Activated naive CD8-positive, alpha-beta T cell treated with anti-CD3 and anti-CD28 coated beads for 36 hours (primary cell): ENCODE measurements at regions not wholly inside any gene's neighbourhood (a gene's known extent, or its start where the extent isn't known, plus 50 kb on each side); places are given as distances from the start of the nearest gene placed in this dataset.

ENCODE experiments used
- DNase-seq: peaks from one replicate; pipeline ENCODE4 v3.0.0; 2021
- H3K27ac Mint-ChIP-seq: one replicate; pipeline ENCODE4 v1.8.0; 2022; ENCODE audit warnings: mild to moderate bottlenecking, moderate library complexity, mixed read lengths
- H3K27me3 Mint-ChIP-seq: one replicate; pipeline ENCODE4 v1.8.0; 2022; ENCODE audit warnings: mild to moderate bottlenecking, mixed read lengths
- H3K36me3 Mint-ChIP-seq: one replicate; pipeline ENCODE4 v1.8.0; 2021; ENCODE audit warnings: mild to moderate bottlenecking, mixed read lengths
- H3K4me1 Mint-ChIP-seq: one replicate; pipeline ENCODE4 v1.8.0; 2021; ENCODE audit warnings: mixed read lengths
- H3K4me3 Mint-ChIP-seq: one replicate; pipeline ENCODE4 v1.8.0; 2022; ENCODE audit warnings: mild to moderate bottlenecking, moderate library complexity, mixed read lengths
- H3K9me3 Mint-ChIP-seq: one replicate; pipeline ENCODE4 v1.8.0; 2022; ENCODE audit warnings: mixed read lengths

DNA sequence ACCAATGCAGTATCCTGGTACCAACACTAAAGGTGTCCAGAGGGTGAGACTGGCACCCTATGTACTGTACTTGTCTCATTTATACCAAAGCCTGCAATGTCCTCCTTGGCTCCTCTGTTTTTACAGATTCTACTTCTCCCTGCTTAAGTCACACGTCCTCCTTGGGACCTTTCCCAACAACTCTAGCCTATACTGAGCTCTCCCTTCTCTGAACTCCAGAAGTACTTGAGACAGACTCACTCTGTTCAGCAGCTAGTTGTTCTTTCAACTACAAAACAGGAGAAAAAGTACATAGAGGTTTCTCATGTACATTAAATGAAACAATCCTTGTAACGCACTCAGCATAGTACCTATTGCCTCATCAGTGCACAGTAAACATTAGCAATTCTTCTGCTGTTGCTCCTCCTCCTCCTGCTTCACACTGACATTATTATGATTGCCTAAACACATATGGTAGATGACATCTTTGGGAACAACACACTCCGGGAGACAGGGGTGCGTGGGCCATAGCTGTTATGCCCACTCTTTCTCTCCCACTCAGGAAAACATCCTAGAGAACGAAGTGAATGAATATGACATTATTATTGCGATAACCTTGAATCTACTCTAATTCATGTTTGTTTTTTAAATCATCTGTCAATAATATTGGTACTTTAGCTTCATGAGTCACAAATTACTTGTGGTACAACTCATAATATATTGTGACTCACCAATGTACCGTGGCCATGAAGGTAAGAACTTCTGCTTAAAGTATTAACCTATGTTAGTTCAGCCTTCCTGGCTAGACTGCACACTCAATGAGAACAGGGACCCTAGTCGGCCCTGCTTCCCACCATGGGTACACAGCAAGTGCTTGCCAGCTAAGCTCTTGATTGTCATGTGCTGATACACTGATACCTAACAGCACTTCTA lies 180.3 kb upstream of the ADRA1B start:
- Mint-ChIP-seq H3K4me1 (peaks cover 4% of the 10 kb centered on the region), H3K27me3 (peaks cover 9% of the 10 kb centered on the region), H3K9me3 (peaks cover under 1% of the 10 kb centered on the region), H3K36me3 (no peaks in the 10 kb centered on the region), H3K27ac (no peak overlapping the region), H3K4me3 (no peak overlapping the region)
- no peak for DNase-seq

DNA sequence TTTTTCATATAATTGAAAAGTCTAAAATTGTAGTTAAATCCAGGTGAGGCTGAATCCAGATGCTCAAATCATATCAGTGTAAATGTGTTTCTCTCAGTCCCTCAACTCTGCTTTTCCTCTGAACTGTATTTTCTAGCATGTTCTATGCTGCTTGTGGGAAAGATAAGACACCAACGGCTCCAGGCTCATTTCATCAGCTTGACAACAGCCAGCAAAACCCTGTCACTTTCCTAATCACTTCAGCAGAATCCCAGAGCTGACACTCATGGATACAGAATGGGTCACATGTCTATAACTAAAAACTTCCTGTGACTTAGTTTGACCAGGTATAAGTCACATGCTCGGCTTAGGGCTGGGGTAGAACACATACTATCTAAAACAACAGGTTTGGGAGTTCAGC lies 179.4 kb upstream of the ADRA1B start:
- DNase-seq: no peak
- peaks cover 9% of the 10 kb centered on the region for H3K27me3 Mint-ChIP-seq
- no peaks in the 10 kb centered on the region for H3K36me3 Mint-ChIP-seq
- H3K27ac Mint-ChIP-seq: no peak overlapping the region
- no peak overlapping the region for H3K4me3 Mint-ChIP-seq
- H3K9me3 Mint-ChIP-seq: peaks cover 1% of the 10 kb centered on the region
- peaks cover 4% of the 10 kb centered on the region for H3K4me1 Mint-ChIP-seq

DNA sequence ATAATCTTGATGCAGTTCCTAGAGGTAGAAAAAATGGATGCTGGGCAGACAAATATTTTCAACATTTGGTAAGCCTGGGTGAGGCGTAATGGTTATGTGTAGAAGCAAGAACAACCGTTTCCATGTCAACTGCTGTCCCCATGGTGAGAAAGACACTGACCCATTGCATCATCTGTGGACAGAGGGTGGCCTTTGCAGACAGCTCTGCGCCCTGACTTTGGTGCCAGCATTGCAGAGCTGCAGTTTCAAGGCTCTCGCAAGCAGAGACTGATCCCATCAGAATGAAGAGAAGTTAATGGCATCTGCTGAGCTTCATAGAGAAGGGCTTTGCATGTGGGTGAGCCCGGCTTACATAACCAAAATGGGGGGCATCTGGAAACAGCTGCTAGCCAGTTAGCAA lies 179.0 kb upstream of the ADRA1B start:
- Mint-ChIP-seq H3K9me3 (peaks cover 1% of the 10 kb centered on the region), H3K27me3 (peaks cover 9% of the 10 kb centered on the region), H3K4me3 (no peak overlapping the region), H3K36me3 (no peaks in the 10 kb centered on the region), H3K27ac (no peak overlapping the region), H3K4me1 (peaks cover 4% of the 10 kb centered on the region)
- DNase-seq: no peak

DNA sequence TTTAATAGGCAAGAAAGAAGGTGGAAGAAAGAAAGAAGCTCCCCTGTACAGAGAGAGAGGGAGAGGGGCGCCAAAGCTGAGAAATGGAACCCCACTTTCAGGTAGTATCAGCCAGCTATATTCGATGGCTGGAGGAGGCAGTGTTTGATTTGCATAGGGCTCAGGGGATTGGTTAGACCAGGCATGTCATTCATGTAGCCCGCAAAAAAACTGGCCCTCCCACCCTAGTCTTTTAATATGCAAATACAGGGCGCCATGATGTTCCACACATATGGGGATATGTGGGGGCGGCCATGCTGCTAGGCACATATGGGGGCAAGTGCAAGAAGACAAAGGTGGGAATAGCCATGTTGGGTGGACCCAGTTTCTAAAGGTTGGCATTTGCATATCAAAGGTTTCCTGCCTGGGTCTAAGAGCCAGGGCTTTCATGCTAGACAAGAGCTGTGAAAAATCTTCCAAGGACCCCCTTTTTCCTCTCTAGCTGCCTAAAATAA lies 174.4 kb upstream of the ADRA1B start:
- Mint-ChIP-seq H3K36me3 (no peaks in the 10 kb centered on the region), H3K4me3 (no peak overlapping the region), H3K4me1 (no peaks in the 10 kb centered on the region), H3K27me3 (peaks cover 5% of the 10 kb centered on the region), H3K9me3 (peaks cover 1% of the 10 kb centered on the region), H3K27ac (no peak overlapping the region)
- no peak for DNase-seq

DNA sequence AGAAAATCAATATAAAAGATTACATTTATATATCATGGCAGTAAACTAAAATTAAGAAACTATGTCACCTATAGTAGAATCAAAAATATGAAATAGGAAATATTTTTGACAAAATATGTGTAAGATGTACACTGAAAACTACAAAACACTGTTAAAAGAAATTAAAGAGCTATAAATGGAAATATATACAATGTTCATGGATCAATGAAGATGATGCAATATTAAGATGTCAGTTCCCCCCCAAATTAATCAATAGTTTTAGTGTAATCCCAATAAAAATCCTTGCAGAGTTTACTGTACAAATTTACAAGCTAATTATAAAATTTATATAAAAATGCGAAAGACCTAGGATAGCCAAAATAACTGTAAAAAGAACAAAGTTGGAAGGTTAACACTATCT lies 173.0 kb upstream of the ADRA1B start:
- H3K27ac Mint-ChIP-seq: no peak overlapping the region
- no peak for DNase-seq
- H3K4me3 Mint-ChIP-seq: no peak overlapping the region
- H3K36me3 Mint-ChIP-seq: no peaks in the 10 kb centered on the region
- no peaks in the 10 kb centered on the region for H3K4me1 Mint-ChIP-seq
- H3K9me3 Mint-ChIP-seq: peaks cover 1% of the 10 kb centered on the region
- H3K27me3 Mint-ChIP-seq: peaks cover 5% of the 10 kb centered on the region

DNA sequence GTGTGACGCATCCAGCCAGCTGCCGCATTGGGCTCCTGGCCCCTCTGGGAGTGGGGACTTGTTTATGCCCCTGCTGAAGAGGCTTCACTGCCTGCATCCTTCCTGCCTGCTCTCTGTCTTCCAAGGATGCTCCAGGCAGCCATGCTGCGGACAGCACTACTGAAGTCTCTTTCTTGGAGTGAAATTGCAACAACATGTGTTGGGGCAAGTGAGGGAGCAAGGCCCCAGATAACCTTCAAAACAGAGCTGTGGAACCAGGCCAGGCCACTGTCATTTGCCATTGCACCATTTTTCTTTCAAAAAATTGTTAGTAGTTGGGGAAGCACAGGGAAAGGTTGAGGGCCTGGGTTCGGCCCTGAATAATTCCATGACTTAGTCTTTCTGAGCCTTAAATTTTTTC lies 169.6 kb upstream of the ADRA1B start:
- peaks cover 4% of the 10 kb centered on the region for H3K4me1 Mint-ChIP-seq
- no peak overlapping the region for H3K4me3 Mint-ChIP-seq
- no peak overlapping the region for H3K27ac Mint-ChIP-seq
- no peaks in the 10 kb centered on the region for H3K36me3 Mint-ChIP-seq
- peaks cover 6% of the 10 kb centered on the region for H3K9me3 Mint-ChIP-seq
- no peaks in the 10 kb centered on the region for H3K27me3 Mint-ChIP-seq
- DNase-seq: no peak

DNA sequence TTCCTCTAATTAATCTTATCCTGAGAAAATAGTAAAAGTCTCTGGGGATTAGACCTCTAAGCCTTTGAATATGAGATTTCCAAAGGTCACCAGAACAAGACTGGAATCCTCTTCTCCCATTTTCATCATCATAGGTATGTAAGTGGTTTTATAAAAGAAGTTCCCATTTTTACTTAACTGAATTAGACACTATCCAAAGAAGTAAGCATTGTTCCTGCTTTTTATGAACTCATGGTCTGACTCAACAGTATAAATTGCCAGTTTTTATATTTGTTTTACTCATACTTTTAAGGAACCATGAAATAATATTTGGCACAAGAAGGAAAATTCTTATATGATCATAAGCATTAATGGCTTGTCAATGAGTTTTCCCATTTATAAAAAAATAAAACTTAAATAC lies 167.1 kb upstream of the ADRA1B start:
- H3K9me3 Mint-ChIP-seq: peaks cover 17% of the 10 kb centered on the region
- DNase-seq: no peak
- peaks cover 3% of the 10 kb centered on the region for H3K36me3 Mint-ChIP-seq
- no peak overlapping the region for H3K27ac Mint-ChIP-seq
- peaks cover 4% of the 10 kb centered on the region for H3K4me1 Mint-ChIP-seq
- H3K4me3 Mint-ChIP-seq: no peak overlapping the region
- no peaks in the 10 kb centered on the region for H3K27me3 Mint-ChIP-seq

DNA sequence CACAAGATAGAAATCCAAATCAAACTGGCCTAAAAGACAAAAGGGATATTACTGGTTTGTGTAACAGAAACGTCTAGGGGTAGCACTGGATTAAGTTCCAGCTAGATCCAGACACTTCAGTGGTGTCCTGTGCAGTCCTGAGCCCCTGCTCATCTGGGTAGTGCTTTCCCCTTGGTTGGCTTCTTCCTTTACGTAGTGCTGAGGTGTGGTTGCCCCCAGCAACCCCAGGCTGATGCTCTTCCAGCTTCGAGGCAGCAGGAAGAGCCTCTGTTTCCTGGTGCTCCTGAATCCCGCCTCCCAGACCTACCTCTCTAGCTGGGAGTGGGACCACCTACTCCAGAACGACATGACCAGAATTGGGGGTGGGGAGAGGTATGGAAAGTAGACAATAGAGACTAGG lies 166.1 kb upstream of the ADRA1B start:
- Mint-ChIP-seq H3K36me3 (peaks cover 3% of the 10 kb centered on the region), H3K27me3 (no peaks in the 10 kb centered on the region), H3K9me3 (peaks cover 17% of the 10 kb centered on the region), H3K27ac (no peak overlapping the region), H3K4me3 (no peak overlapping the region), H3K4me1 (peaks cover 4% of the 10 kb centered on the region)
- DNase-seq: no peak

DNA sequence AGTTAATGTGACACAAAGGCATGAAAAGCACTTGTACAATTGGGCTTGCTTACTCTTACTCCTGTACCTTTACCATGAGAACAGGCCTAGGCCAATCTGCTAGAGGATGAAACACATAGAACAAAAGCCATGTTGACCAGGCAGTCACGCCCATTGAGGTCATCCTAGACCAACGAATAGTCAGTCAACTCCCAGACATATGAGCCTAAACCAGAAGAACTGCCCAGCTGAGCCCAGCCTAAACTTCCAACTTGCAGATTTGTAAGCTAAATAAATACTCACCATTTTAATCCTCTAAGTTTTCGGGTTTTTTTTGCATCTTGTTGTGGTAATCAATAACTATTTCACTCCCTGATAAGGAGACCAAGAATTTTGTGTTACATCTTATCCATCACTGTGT lies 164.8 kb upstream of the ADRA1B start:
- Mint-ChIP-seq H3K27ac (no peak overlapping the region), H3K36me3 (peaks cover 3% of the 10 kb centered on the region), H3K4me1 (peaks cover 4% of the 10 kb centered on the region), H3K4me3 (no peak overlapping the region), H3K9me3 (peaks cover 17% of the 10 kb centered on the region), H3K27me3 (no peaks in the 10 kb centered on the region)
- DNase-seq: no peak

DNA sequence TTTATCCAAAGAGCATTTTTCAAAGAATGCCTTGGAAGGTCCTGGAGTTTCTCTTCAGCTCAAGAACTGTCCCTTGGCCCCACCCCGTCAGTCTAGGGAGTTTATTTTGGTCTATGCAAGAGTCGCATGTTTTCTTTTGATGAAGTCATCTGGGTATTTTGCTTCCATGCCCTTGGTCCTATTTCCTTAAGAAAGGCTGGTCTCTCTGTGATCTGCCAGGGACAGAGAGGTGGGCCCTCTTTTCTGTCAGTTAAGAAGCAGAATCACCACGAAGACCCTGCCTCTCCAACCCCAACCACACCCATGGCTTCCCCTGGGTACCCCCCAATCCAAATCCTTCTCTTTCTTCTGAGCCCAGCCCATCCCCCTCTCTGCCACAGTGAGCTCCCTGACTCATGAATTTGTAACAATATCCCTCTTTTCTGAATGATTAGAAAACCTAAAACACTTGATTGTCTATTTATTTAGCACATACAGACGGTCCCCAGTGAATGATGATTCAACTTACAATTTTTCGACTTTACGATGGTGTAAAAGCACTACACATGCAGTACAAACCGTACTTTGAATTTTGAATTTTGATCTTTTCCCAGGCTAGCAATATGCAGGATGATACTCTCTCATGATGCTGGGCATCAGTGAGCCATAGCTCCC lies 163.5 kb upstream of the ADRA1B start:
- Mint-ChIP-seq H3K36me3 (peaks cover 3% of the 10 kb centered on the region), H3K9me3 (peaks cover 17% of the 10 kb centered on the region), H3K27me3 (no peaks in the 10 kb centered on the region), H3K27ac (no peak overlapping the region), H3K4me3 (no peak overlapping the region), H3K4me1 (peaks cover 4% of the 10 kb centered on the region)
- DNase-seq: no peak

DNA sequence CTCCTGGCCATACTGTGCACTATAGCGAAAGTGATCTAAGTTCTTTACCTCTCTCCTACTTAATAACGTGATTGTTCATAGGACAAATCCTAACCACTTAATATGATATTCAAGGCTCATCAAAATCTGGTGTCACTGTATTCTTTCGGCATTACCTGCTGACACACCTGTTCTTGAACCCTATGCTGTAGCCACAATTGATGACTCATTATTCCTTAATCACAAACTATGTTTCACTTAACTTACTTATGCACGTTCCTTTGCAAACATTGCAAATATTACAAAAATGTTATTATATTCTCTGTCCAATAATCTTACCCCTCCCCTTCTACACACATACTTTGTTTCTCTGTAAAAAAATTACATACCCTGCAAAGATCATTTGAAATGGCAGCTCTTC lies 158.1 kb upstream of the ADRA1B start:
- no peak overlapping the region for H3K27ac Mint-ChIP-seq

DNA sequence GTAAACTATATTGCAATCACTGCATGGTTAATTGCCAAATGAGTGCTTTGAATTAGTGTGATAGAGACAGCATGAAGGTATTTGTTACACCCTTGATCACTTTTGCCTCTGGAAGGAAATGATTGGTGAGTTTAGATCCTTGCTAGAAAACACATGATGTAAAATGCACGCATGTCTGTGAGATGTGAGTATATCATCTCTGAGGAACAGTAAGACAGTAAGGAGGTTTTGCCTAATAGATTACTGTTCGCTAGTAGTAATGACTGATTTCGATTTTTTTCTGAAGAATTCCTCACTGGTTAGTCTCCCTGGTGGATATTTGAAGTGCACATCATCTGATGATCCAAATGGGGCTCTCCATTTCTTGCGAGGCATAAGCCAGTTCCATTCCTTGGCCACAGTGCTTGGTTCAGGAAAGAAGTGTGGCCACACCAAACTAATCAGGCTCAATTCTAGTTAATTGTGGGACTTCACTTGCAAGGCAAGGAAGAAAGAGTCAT lies 156.4 kb upstream of the ADRA1B start:
- no peak for DNase-seq
- no peak overlapping the region for H3K4me3 Mint-ChIP-seq
- peaks cover 5% of the 10 kb centered on the region for H3K4me1 Mint-ChIP-seq
- H3K36me3 Mint-ChIP-seq: no peaks in the 10 kb centered on the region
- no peaks in the 10 kb centered on the region for H3K9me3 Mint-ChIP-seq
- no peak overlapping the region for H3K27ac Mint-ChIP-seq
- H3K27me3 Mint-ChIP-seq: peaks cover 3% of the 10 kb centered on the region

More for the DNA sequence above, 158.1 kb upstream of the ADRA1B start:
- Mint-ChIP-seq H3K4me3 (no peak overlapping the region), H3K9me3 (no peaks in the 10 kb centered on the region), H3K36me3 (no peaks in the 10 kb centered on the region), H3K4me1 (no peaks in the 10 kb centered on the region), H3K27me3 (peaks cover 3% of the 10 kb centered on the region)
- no peak for DNase-seq

DNA sequence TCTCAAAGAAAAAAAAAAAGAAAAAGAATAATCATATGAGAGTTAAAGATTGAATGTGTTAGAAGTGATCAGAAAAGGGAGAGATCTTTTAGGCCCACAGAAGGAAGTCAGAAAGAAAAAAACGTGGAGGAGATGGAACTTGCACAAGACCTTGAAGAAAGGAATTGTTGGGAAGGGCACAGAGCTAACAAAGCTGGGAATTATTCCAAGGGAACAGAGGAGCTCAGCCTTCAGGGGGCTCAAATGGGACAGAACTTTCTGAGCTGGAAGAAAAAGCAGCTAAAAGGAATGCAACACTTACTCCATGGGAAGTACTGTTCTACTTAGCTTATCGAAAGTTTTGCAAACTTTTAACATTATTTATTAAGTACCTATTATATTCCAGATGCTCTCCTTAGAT lies 153.4 kb upstream of the ADRA1B start:
- H3K4me1 Mint-ChIP-seq: peaks cover 5% of the 10 kb centered on the region
- DNase-seq: no peak
- no peaks in the 10 kb centered on the region for H3K9me3 Mint-ChIP-seq
- H3K36me3 Mint-ChIP-seq: no peaks in the 10 kb centered on the region
- H3K27ac Mint-ChIP-seq: no peak overlapping the region
- no peak overlapping the region for H3K4me3 Mint-ChIP-seq
- H3K27me3 Mint-ChIP-seq: peaks cover 12% of the 10 kb centered on the region

DNA sequence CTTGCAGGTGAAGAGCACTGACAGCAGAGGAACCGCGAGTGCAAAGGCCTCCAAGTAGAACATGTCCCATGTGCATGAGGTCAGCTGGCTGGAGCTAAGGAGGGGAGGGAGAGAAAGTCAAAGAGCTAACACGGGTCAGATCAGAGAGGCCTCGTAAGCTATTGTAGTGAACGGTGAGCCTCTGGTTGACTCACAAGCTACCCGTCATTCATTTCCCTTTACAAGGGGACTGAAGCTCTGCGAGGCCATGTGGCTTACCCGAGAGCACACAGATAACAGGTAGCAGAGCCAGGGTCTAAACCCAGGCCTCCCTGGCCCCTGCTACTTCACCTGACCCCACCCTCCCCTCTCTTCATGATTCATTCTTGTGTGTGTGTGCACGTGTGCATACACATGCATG lies 152.7 kb upstream of the ADRA1B start:
- H3K36me3 Mint-ChIP-seq: no peaks in the 10 kb centered on the region
- peaks cover 5% of the 10 kb centered on the region for H3K4me1 Mint-ChIP-seq
- H3K9me3 Mint-ChIP-seq: no peaks in the 10 kb centered on the region
- H3K27me3 Mint-ChIP-seq: peaks cover 15% of the 10 kb centered on the region
- no peak overlapping the region for H3K4me3 Mint-ChIP-seq
- DNase-seq: no peak
- no peak overlapping the region for H3K27ac Mint-ChIP-seq

DNA sequence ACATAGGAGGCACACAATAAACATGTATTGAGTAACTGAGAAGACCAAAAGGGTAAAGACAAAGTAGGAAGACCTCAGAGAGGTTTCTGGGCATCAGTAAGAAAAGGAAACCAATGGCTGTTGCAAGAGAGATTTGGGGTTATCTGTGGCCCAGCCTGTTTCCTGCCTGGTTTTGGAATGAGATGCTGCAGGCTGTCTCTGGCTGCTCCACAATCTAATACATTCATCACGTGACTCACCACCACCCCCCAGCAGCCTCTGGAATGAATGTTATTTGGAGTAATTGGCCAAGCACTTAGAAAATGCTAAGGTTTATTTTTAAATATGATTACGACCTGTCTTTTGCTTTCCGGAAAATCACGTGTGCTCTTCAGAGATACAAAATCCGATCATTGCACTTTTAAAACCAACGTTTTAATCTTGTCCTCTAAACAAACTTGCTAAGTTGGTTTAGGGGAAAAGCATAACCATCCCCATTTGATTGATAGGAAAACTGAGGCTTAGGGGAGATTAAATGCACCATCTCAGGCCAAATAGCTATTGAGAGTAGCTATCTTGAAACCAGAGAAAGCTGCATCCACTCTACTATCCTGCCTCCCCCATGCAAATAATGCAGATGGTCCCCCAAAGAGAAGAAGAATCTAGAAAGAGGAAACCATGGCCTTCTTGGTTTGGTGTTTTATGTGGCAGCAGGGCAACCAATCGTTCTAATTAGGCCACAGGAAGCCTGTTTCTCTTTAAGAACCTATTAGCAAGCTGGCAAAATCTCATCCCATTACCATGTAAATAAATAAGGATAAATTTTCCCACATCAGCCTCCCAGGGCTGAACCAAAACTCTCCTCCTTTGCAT lies 151.8 kb upstream of the ADRA1B start:
- H3K4me3 Mint-ChIP-seq: no peak overlapping the region
- peaks cover 15% of the 10 kb centered on the region for H3K27me3 Mint-ChIP-seq
- no peaks in the 10 kb centered on the region for H3K36me3 Mint-ChIP-seq
- no peak overlapping the region for H3K27ac Mint-ChIP-seq
- H3K9me3 Mint-ChIP-seq: no peaks in the 10 kb centered on the region
- peaks cover 5% of the 10 kb centered on the region for H3K4me1 Mint-ChIP-seq
- DNase-seq: no peak
